ENCODE measurements at regions not wholly inside any gene's neighbourhood (a gene's known extent, or its start where the extent isn't known, plus 50 kb on each side); places are given as distances from the start of the nearest gene placed in this dataset.

DNA sequence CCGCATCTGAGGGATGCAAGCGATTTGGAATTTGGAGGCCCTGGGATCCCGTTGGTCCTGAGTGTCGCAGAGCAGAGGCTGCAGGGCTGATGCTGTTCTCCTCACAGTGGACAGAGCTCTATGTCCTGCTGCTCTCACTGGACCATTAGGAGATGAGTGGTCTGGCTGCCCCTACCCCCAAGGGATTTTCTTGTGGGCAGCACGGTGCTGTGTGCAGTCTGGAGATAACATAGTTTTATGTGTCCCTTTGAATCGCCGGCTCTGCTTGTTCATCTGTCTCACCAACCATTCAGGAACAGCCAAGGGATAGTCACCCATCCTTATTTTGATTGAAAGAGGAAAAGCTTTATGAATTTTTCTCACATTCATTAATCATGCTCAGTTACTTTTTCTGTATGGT, 49.9 kb downstream of the CHRM3 start:
- intact Hi-C loops (cut with micrococcal nuclease), result no loop called here
- Mint-ChIP-seq H3K27me3 (no peaks in the 10 kb centered on the region), H3K4me1 (ENCODE audit: low read depth) (no peaks in the 10 kb centered on the region), H3K27ac (no peak overlapping the region), H3K4me3 (no peak overlapping the region), H3K36me3 (ENCODE audit: low read depth) (no peaks in the 10 kb centered on the region), H3K9me3 (no peaks in the 10 kb centered on the region)
- DNase-seq (no peak), ATAC-seq (no peak)
- CTCF ChIA-PET, result no interaction called here
- POLR2A ChIA-PET, result no interaction called here
- TF ChIP-seq, protein P1, sequence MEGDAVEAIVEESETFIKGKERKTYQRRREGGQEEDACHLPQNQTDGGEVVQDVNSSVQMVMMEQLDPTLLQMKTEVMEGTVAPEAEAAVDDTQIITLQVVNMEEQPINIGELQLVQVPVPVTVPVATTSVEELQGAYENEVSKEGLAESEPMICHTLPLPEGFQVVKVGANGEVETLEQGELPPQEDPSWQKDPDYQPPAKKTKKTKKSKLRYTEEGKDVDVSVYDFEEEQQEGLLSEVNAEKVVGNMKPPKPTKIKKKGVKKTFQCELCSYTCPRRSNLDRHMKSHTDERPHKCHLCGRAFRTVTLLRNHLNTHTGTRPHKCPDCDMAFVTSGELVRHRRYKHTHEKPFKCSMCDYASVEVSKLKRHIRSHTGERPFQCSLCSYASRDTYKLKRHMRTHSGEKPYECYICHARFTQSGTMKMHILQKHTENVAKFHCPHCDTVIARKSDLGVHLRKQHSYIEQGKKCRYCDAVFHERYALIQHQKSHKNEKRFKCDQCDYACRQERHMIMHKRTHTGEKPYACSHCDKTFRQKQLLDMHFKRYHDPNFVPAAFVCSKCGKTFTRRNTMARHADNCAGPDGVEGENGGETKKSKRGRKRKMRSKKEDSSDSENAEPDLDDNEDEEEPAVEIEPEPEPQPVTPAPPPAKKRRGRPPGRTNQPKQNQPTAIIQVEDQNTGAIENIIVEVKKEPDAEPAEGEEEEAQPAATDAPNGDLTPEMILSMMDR (IDR thresholded peaks at IDR 0.05), result no peak

DNA sequence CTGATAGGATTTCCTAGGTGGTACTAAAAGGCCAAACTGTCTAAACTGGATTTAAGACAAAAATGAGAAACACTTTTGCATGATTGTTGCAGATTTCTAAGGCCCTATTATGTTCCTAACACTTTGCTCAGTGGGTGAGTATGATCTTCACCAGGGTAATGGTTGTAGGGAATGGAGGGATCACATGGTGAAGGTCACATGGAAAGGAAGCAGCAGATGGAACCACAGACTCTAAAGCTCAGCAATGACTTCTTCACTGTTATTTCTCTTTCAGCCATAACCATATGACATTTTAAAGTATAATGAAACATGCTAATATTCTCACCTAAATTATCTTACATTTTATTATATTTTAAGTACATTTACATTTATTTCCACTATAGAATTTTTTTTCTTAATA, 51.5 kb downstream of the CHRM3 start:
- H3K27me3 Mint-ChIP-seq, result no peaks in the 10 kb centered on the region
- ATAC-seq (no peak), DNase-seq (no peak)
- ChIA-PET POLR2A (no interaction called here), CTCF (no interaction called here)
- intact Hi-C loops (cut with micrococcal nuclease), result no loop called here
- no peaks in the 10 kb centered on the region for H3K36me3 Mint-ChIP-seq (ENCODE audit: low read depth)
- H3K4me3 Mint-ChIP-seq, result no peak overlapping the region
- no peaks in the 10 kb centered on the region for H3K9me3 Mint-ChIP-seq
- H3K4me1 Mint-ChIP-seq (ENCODE audit: low read depth), result no peaks in the 10 kb centered on the region
- TF ChIP-seq, protein P1 (IDR thresholded peaks at IDR 0.05), result no peak
- no peak overlapping the region for H3K27ac Mint-ChIP-seq

DNA sequence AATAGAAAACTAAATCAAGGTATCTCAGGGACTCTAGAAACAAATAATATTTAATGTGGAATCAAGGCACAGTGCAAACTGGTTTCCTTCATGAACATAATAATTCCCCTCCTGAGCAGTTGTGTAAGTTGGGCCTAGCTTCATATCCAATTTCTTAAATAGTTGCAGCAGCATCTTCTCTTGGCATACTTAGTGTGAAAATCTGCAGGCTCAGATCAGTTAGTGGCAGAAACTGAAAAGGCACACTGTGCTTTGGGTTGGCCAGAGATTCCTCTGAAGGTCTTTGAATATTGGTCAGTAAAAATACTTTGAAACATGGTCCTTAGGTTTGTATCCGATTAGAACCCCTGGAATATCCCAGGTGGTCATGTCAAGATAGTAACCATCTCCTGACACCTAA, 52.5 kb downstream of the CHRM3 start:
- intact Hi-C loops (cut with micrococcal nuclease), result no loop called here
- POLR2A ChIA-PET, result interaction anchor here (0.7 kb wide), 1 partner anchor 193 kb away, joined by 3 read pairs; no protein-coding TSS in a partner anchor
- no peak for ATAC-seq
- TF ChIP-seq, protein P1 (IDR thresholded peaks at IDR 0.05), result no peak
- no peak overlapping the region for H3K4me3 Mint-ChIP-seq
- no peaks in the 10 kb centered on the region for H3K9me3 Mint-ChIP-seq
- DNase-seq, result no peak
- no peaks in the 10 kb centered on the region for H3K4me1 Mint-ChIP-seq (ENCODE audit: low read depth)
- H3K36me3 Mint-ChIP-seq (ENCODE audit: low read depth), result no peaks in the 10 kb centered on the region
- H3K27me3 Mint-ChIP-seq, result no peaks in the 10 kb centered on the region
- no peak overlapping the region for H3K27ac Mint-ChIP-seq
- CTCF ChIA-PET, result no interaction called here

DNA sequence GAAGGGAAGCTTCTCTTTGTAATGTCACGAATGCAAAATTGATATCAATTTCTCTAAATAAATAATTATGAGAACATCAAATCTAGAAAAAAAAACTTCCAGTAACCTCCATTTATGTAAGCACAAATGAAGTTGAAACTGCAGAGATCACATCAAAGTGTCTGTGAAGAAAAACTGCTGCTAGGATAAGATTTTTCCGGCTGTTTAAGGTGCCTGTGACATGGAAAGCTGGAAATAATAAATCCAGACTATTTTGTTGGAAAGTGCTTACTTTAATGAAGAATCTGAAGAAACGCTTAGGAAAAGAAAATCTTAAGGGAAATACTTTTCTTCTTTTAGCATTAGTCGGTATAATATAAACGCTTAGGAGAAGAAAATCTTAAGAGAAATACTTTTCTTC, 57.0 kb downstream of the CHRM3 start:
- Mint-ChIP-seq H3K4me3 (no peak overlapping the region), H3K36me3 (ENCODE audit: low read depth) (no peaks in the 10 kb centered on the region), H3K4me1 (ENCODE audit: low read depth) (no peaks in the 10 kb centered on the region), H3K27ac (no peak overlapping the region), H3K27me3 (no peaks in the 10 kb centered on the region), H3K9me3 (no peaks in the 10 kb centered on the region)
- POLR2A ChIA-PET, result no interaction called here
- CTCF ChIA-PET, result no interaction called here
- no peak for ATAC-seq
- DNase-seq, result no peak
- TF ChIP-seq, protein P1 (IDR thresholded peaks at IDR 0.05), result no peak
- intact Hi-C loops (cut with micrococcal nuclease), result no loop called here

DNA sequence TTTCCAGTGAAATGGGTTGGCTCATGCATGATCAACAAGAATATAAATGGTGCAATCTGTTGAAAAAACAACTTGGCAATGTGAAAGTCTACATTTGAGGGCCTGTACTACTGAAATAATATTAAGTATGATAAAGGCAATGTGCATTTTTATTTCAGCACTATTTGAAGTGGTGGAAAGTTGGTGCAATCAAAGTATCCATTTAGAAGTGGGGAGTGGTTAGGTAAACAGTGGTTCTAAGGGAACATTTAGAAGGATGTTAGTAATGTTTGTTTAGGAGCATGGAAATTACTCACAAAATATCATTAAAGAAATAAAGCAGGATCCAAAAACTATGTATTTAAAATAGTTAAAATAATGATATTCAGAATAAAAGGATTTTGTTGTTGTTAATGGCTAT, 60.2 kb downstream of the CHRM3 start:
- ATAC-seq (no peak), DNase-seq (no peak)
- Mint-ChIP-seq H3K27me3 (no peaks in the 10 kb centered on the region), H3K4me1 (ENCODE audit: low read depth) (no peaks in the 10 kb centered on the region), H3K4me3 (no peak overlapping the region), H3K36me3 (ENCODE audit: low read depth) (no peaks in the 10 kb centered on the region), H3K9me3 (no peaks in the 10 kb centered on the region), H3K27ac (no peak overlapping the region)
- CTCF ChIA-PET, result no interaction called here
- POLR2A ChIA-PET, result no interaction called here
- TF ChIP-seq, protein P1 (IDR thresholded peaks at IDR 0.05), result no peak
- intact Hi-C loops (cut with micrococcal nuclease), result no loop called here

Measured in activated CD8-positive, alpha-beta T cell treated with anti-CD3 and anti-CD28 coated beads for 36 hours (primary cell).